Esophagus (tissue), 2 donors: ENCODE measurements at regions not wholly inside any gene's neighbourhood (a gene's known extent, or its start where the extent isn't known, plus 50 kb on each side); places are given as distances from the start of the nearest gene placed in this dataset.

Experiments used
- H3K27ac ChIP-seq, 2 donors: one replicate each; pipeline ENCODE4 v1.5.1; 2013; ENCODE audit warnings: low read depth in 2 of 2, mild to moderate bottlenecking in 2 of 2, inconsistent platforms in 1 of 2, low read length in 1 of 2, moderate library complexity in 1 of 2
- H3K27me3 ChIP-seq, 2 donors: one replicate each; pipeline ENCODE4 v1.6.1; 2013; ENCODE audit warnings: low read length in 2 of 2, control low read depth in 1 of 2, mild to moderate bottlenecking in 1 of 2; ENCODE audit not compliant: insufficient read depth in 2 of 2, control insufficient read depth in 1 of 2
- H3K36me3 ChIP-seq, 2 donors: one replicate each; pipeline ENCODE4 v1.6.1; 2013; ENCODE audit warnings: low read length in 1 of 2; ENCODE audit not compliant: control insufficient read depth in 2 of 2, insufficient read depth in 2 of 2
- H3K4me1 ChIP-seq, 2 donors: one replicate each; pipeline ENCODE4 v1.6.1; 2013; ENCODE audit warnings: low read length in 1 of 2; ENCODE audit not compliant: control insufficient read depth in 2 of 2, insufficient read depth in 2 of 2
- H3K4me3 ChIP-seq, 2 donors: one replicate each; pipeline ENCODE4 v1.5.1; 2013; ENCODE audit warnings: low read length in 2 of 2, mild to moderate bottlenecking in 2 of 2, low read depth in 1 of 2, moderate library complexity in 1 of 2
- H3K9me3 ChIP-seq, 2 donors: one replicate each; pipeline ENCODE4 v1.6.1; 2013; ENCODE audit warnings: mild to moderate bottlenecking in 2 of 2, low read depth in 1 of 2, low read length in 1 of 2, moderate library complexity in 1 of 2; ENCODE audit not compliant: control insufficient read depth in 2 of 2, insufficient read depth in 1 of 2
- WGBS, 2 donors: extraction: QIAGEN DNeasy Blood & Tissue Kit; methylation state at CpG; one replicate each; pipeline ENCODE4 v1.1.7; 2013; 5-methylcytosine and 5-hydroxymethylcytosine counted together
- donor health status: healthy with polysubstance abuse.
- donor health status: Bipolar disorder and iron deficiency.

DNA sequence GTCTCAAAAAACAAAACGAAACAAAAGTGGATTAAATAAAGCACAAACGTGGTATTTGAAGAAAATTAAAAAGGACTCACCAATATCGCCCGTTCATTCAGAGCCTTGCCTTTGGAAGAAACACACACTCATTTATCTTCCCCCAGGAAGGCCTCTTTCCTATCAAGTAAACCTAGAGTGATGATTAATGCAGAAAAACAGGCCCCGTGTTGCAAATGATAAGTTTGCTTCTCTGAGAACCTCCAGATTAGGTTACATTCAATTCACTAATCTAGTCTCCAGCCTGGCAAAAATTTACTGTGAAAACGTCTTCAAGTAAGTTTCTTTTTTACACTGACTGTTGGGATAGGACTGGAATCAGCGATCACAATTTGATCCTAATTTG is 78.0 kb upstream of the C1GALT1 start:
- peaks cover 0 to 10% of the 10 kb centered on the region in 2 donors for H3K4me1 ChIP-seq
- H3K27me3 ChIP-seq = no peaks in the 10 kb centered on the region
- H3K27ac ChIP-seq = no peak overlapping the region
- no peaks in the 10 kb centered on the region for H3K9me3 ChIP-seq
- no peaks in the 10 kb centered on the region for H3K36me3 ChIP-seq
- no peak overlapping the region for H3K4me3 ChIP-seq
- WGBS, 2 donors = 67 to 70% methylated on average over 7 of the region's 7 CpGs

DNA sequence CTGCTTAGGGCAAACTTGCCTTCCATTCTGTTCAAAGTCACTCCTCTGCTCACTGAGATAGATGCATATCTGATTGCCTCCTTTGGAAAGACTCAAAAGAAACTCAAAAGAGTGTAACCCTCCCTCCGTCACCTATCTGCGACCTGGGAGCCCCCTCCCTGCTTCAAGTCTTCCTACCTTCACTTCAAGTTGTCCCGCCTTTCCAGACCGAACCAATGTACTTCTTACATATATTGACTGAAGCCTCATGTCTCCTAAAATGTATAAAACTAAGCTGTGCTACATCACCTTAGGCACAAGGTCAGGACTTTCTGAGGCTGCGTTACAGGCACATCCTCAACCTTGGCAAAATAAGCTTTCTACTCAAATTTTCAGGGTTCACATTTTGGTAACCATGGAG is 77.4 kb upstream of the C1GALT1 start:
- WGBS, 2 donors = 87 to 91% methylated on average over 5 of the region's 5 CpGs
- H3K27ac ChIP-seq = no peak overlapping the region

DNA sequence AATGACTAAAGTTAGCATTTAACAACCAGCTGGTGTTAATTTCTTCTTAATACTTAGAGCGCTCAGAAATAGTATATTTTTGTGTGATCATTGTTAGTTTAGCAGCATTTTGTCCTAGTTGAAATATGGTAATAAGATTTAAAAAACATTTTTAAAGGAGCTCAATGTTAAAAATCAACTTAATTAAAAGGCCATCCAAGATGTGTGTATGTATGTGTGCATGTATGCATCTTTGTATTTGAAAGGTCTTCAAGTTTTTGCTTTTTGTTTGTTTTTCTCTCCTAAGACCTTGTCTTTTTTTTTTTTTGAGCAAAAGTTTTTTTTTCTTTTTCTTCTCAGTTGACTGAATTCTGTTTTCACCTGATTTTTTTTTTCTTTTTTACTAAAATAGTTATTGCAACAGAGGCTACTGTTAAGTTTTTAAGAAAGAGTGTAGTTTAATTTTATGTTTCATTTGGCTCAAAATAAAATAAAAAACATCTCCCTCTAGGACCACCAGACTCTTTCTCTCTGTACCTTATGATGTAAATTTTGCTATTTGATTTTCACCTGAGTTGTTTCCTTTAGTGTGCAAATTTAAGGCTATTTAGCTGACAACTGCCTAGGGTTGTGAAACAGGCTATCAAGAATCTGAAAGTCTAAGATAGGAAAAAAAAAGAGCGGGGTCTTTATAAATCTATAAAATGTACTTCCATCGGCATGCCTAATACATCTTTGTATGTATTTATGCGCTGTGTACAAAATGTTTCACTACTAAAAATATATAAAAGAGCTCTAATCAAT is 76.4 kb upstream of the C1GALT1 start:
- H3K4me1 ChIP-seq = peaks cover 0 to 3% of the 10 kb centered on the region in 2 donors
- WGBS, 2 donors = 90% methylated on average over 4 of the region's 4 CpGs
- H3K36me3 ChIP-seq = no peaks in the 10 kb centered on the region
- no peaks in the 10 kb centered on the region for H3K9me3 ChIP-seq
- H3K27me3 ChIP-seq = no peaks in the 10 kb centered on the region
- no peak overlapping the region for H3K27ac ChIP-seq
- H3K4me3 ChIP-seq = no peak overlapping the region

More for the DNA sequence above, 77.4 kb upstream of the C1GALT1 start:
- no peaks in the 10 kb centered on the region for H3K36me3 ChIP-seq
- H3K27me3 ChIP-seq = no peaks in the 10 kb centered on the region
- H3K4me1 ChIP-seq = peaks cover 0 to 9% of the 10 kb centered on the region in 2 donors
- no peak overlapping the region for H3K4me3 ChIP-seq
- H3K9me3 ChIP-seq = no peaks in the 10 kb centered on the region

DNA sequence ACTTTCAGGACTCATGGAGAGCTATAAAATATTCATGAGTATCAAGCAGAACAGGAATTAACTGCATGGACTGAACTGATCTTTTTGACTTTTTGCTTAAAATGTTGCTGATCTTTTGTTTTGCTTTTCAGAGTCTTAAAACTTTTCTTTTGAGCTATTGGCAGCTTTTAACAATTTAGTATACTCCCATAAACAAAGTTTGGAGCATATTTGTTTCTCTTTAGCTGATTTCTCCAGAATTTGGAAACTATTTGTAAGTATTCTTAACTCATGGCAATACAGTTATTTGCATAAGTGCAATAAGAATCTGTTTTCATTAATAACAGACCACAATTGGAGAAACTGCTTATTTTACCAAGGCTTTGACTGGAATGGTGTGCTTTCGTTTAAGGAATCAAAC is 73.4 kb upstream of the C1GALT1 start:
- Histone ChIP-seq H3K36me3 (no peaks in the 10 kb centered on the region), H3K9me3 (no peaks in the 10 kb centered on the region), H3K27me3 (no peaks in the 10 kb centered on the region), H3K4me1 (peaks cover 0 to 1% of the 10 kb centered on the region in 2 donors), H3K27ac (no peak overlapping the region), H3K4me3 (no peak overlapping the region)
- WGBS, 2 donors = 74 to 87% methylated on average over 1 of the region's 1 CpG

DNA sequence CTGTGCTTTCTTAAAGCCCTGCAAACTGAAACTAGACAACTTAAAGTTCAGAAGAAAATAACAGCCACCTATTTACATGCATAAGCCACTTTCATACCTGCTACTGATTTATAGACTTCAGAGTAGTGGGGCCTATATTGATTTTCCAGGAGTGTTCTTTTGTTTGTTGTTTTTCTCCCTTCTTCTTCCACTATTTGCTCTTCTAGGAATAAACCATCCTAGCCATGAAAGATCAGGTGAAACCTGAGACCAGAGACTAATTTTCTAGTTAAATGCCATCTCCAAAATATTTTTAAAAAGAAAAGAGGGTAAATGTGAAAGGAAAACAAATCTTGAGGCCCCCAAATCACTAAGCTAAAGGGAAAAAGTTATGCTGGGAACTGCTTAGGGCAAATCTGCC is 72.4 kb upstream of the C1GALT1 start:
- Histone ChIP-seq H3K9me3 (no peaks in the 10 kb centered on the region), H3K27me3 (no peaks in the 10 kb centered on the region), H3K4me1 (no peaks in the 10 kb centered on the region), H3K36me3 (no peaks in the 10 kb centered on the region), H3K4me3 (no peak overlapping the region), H3K27ac (no peak overlapping the region)

DNA sequence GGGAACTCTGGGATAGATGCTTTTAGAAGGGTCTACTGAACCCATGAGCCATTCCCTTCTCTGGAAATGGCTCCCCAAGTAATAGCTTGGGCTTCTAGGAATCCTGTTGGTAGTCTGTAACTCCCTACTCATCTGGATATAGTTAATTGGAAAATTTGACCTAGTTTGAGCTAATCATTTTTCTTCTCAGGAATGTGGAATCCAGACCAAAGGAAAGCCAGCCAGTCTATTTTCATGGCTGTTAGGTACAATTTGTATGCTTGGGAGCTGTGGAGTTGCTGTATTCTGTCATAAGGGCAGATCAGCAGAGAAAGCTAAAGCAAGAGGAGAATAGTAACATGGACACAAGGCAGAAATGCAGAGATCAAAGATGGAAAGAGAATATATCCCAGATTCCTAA is 71.6 kb upstream of the C1GALT1 start:
- Histone ChIP-seq H3K4me1 (no peaks in the 10 kb centered on the region), H3K27ac (no peak overlapping the region), H3K27me3 (no peaks in the 10 kb centered on the region)

DNA sequence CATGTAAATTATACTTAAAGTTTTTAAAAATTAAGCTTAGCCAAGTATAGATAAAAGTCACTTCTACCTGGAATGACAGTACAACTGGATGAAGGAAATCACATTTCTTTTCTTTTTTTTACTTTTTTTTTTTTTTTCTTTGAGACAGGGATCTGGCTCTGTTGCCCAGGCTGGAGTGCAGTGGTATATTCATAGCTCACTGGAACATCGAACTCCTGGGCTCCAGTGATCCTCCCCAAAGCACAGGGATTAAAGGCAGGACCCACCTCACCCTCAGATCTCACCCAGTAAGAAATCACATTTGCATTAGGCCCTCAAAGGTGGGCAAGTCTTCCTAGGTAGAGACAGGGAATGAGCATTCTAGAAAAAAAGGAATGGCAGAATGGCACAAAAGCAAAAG is 69.5 kb upstream of the C1GALT1 start:
- Histone ChIP-seq H3K4me1 (no peaks in the 10 kb centered on the region), H3K36me3 (no peaks in the 10 kb centered on the region), H3K9me3 (no peaks in the 10 kb centered on the region), H3K27ac (no peak overlapping the region), H3K4me3 (no peak overlapping the region), H3K27me3 (no peaks in the 10 kb centered on the region)
- 80 to 88% methylated on average over 1 of the region's 1 CpG for WGBS, 2 donors

More for the DNA sequence above, 71.6 kb upstream of the C1GALT1 start:
- no peak overlapping the region for H3K4me3 ChIP-seq
- H3K9me3 ChIP-seq = no peaks in the 10 kb centered on the region
- H3K36me3 ChIP-seq = no peaks in the 10 kb centered on the region

DNA sequence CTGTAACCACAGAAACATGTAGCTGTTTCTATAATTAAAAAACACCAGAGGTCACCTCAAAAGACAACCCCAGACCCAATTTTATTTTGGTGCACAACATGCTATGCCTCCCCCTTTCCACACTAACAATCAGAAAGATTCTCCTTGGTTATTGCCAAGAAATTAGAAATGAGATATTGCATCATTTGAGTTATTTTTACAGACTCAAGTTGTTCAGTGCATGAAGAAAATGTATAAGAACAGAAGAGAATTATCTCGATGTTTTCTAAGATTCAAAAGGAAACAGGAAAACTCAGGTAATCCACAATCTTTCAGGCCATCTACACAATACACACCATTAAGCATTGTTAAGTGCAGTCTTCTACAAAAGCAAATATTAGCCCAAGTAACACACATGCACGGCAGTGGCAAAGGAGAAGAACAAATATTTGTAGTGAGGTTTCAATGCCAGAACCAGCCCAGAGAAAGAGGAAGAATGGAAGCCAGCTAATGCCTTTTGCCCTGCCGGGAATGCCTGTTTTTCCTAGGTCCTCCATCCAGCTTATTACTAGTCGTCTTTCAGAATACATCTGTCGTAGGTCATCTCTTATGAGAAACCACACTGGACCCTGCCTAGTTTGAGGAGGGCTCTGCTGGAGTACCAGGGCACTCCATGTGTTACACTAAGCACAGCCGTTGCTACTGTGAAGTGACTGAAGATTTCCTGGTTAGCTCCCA is 67.6 kb upstream of the C1GALT1 start:
- no peaks in the 10 kb centered on the region for H3K36me3 ChIP-seq
- no peaks in the 10 kb centered on the region for H3K4me1 ChIP-seq
- no peak overlapping the region for H3K4me3 ChIP-seq
- no peaks in the 10 kb centered on the region for H3K9me3 ChIP-seq
- WGBS, 2 donors = 49 to 70% methylated on average over 6 of the region's 6 CpGs
- no peak overlapping the region for H3K27ac ChIP-seq
- H3K27me3 ChIP-seq = no peaks in the 10 kb centered on the region

DNA sequence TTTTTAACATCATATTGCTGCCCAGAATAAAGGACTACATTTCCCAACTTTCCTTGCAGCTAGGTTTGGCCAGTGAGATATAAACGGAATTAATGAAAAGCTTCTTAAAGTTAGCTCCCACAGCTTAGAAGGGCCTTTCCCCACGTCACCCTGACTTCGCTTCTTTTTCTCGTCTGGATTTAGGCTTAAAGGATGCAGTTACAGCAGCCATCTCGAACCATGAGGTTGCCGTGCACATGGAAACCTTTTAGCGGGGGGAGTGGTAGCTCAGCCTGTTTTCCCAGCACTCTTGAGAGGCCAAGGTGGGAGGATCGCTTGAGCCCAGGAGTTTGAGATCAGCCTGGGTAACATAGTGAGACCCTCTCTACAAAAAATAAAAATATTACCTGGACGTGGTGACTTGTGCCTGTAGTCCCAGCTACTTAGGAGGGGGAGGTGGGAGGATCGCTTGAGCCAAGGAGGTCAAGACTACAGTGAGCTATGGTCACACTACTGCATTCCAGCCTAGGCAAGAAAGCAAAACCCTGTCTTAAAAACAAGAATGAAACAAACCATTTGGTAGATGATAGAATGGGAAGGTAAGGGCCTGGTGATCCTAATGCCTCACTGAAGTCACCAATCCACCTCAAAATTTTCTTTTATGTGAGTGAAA is 64.3 kb upstream of the C1GALT1 start:
- no peaks in the 10 kb centered on the region for H3K9me3 ChIP-seq
- H3K4me3 ChIP-seq = no peak overlapping the region
- no peaks in the 10 kb centered on the region for H3K36me3 ChIP-seq
- H3K4me1 ChIP-seq = no peaks in the 10 kb centered on the region
- 81 to 86% methylated on average over 10 of the region's 10 CpGs for WGBS, 2 donors
- H3K27me3 ChIP-seq = no peaks in the 10 kb centered on the region
- H3K27ac ChIP-seq = no peak overlapping the region
